CD14-positive monocyte (primary cell): ENCODE measurements at regions not wholly inside any gene's neighbourhood (a gene's known extent, or its start where the extent isn't known, plus 50 kb on each side); places are given as distances from the start of the nearest gene placed in this dataset.

Experiments used
- DNase-seq, 3 donors: peaks; one replicate each; pipeline ENCODE4 v3.0.0-alpha.2; 2011 to 2022
- H2AFZ ChIP-seq: 2 replicates; pipeline ENCODE4 v1.6.0; 2012; ENCODE audit warnings: mild to moderate bottlenecking, low read depth, low read length, inconsistent platforms; ENCODE audit not compliant: insufficient read depth, poor library complexity, severe bottlenecking
- H3K27ac ChIP-seq, 2 donors: 1 replicate in 1 of 2; 2 replicates in 1 of 2; pipeline ENCODE4 v1.5.1; 2012 to 2013; ENCODE audit warnings: low read length in 2 of 2, control low read depth in 1 of 2, inconsistent platforms in 1 of 2, low read depth in 1 of 2, mild to moderate bottlenecking in 1 of 2
- H3K27me3 ChIP-seq, 2 donors: one replicate each; pipeline versions ENCODE4 v1.6.0 to v1.6.1; 2011 to 2013; ENCODE audit warnings: low read length in 2 of 2; ENCODE audit not compliant: control insufficient read depth in 2 of 2, insufficient read depth in 2 of 2
- H3K36me3 ChIP-seq, 2 donors: replicated peaks in 1 of 2; 1 replicate in 1 of 2; 2 replicates in 1 of 2; pipeline versions ENCODE4 v1.5.1 to v1.6.1; 2012 to 2013; ENCODE audit warnings: low read length in 2 of 2, control low read depth in 1 of 2, inconsistent platforms in 1 of 2, mild to moderate bottlenecking in 1 of 2; ENCODE audit not compliant: insufficient read depth in 2 of 2, control insufficient read depth in 1 of 2
- H3K4me1 ChIP-seq, 2 donors: 1 replicate in 1 of 2; 2 replicates in 1 of 2; pipeline versions ENCODE4 v1.5.1 to v1.6.1; 2012 to 2013; ENCODE audit warnings: low read length in 2 of 2, control low read depth in 1 of 2, inconsistent platforms in 1 of 2, mild to moderate bottlenecking in 1 of 2, moderate library complexity in 1 of 2; ENCODE audit not compliant: insufficient read depth in 2 of 2, control insufficient read depth in 1 of 2
- H3K4me2 ChIP-seq: replicated peaks from 2 replicates; pipeline ENCODE3; 2012; ENCODE audit warnings: low read length, moderate library complexity, mild to moderate bottlenecking; ENCODE audit not compliant: poor library complexity, severe bottlenecking; ENCODE audit errors: extremely low read depth
- H3K4me3 ChIP-seq, 3 experiments: fragments of 200-600 bp in 1 of 3; sonication (generic) in 1 of 3; replicated peaks in 1 of 3; 1 replicate in 2 of 3; 2 replicates in 1 of 3; pipeline ENCODE4 v1.5.1; 2011 to 2013; ENCODE audit warnings: low read length in 3 of 3, mild to moderate bottlenecking in 3 of 3, control low read depth in 2 of 3, low read depth in 2 of 3, inconsistent platforms in 1 of 3, moderate library complexity in 1 of 3
- H3K79me2 ChIP-seq: 2 replicates; pipeline ENCODE4 v1.6.0; 2012; ENCODE audit warnings: mild to moderate bottlenecking, control low read depth, inconsistent platforms, low read length, moderate library complexity; ENCODE audit not compliant: insufficient read depth
- H3K9ac ChIP-seq: 2 replicates; pipeline ENCODE4 v1.6.0; 2017; ENCODE audit warnings: low read length, mild to moderate bottlenecking; ENCODE audit not compliant: insufficient read depth, poor library complexity, severe bottlenecking
- H3K9me3 ChIP-seq, 2 donors: replicated peaks in 1 of 2; 1 replicate in 1 of 2; 2 replicates in 1 of 2; pipeline versions ENCODE4 v1.5.1 to v1.6.1; 2012 to 2013; ENCODE audit warnings: low read length in 2 of 2, control low read depth in 1 of 2; ENCODE audit not compliant: control insufficient read depth in 1 of 2, insufficient read depth in 1 of 2
- H4K20me1 ChIP-seq: 2 replicates; pipeline ENCODE4 v1.6.0; 2012; ENCODE audit warnings: mild to moderate bottlenecking, low read length, control low read depth, moderate library complexity; ENCODE audit not compliant: insufficient read depth
- H3K27ac Mint-ChIP-seq, 7 donors: one replicate each; pipeline ENCODE4 v1.8.0; 2020; ENCODE audit warnings: mild to moderate bottlenecking in 7 of 7, mixed read lengths in 7 of 7, moderate library complexity in 6 of 7, inconsistent platforms in 2 of 7
- H3K27me3 Mint-ChIP-seq, 3 donors: one replicate each; pipeline ENCODE4 v1.8.0; 2021 to 2022; ENCODE audit warnings: low read depth in 3 of 3, mild to moderate bottlenecking in 3 of 3, mixed read lengths in 3 of 3, moderate library complexity in 3 of 3, inconsistent platforms in 1 of 3
- H3K36me3 Mint-ChIP-seq, 2 donors: one replicate each; pipeline ENCODE4 v1.8.0; 2020; ENCODE audit warnings: mixed read lengths in 2 of 2, inconsistent platforms in 1 of 2, mild to moderate bottlenecking in 1 of 2
- H3K4me1 Mint-ChIP-seq: one replicate; pipeline ENCODE4 v1.8.0; 2020; ENCODE audit warnings: mild to moderate bottlenecking, mixed read lengths
- H3K4me3 Mint-ChIP-seq, 2 donors: one replicate each; pipeline ENCODE4 v1.8.0; 2020; ENCODE audit warnings: mild to moderate bottlenecking in 2 of 2, mixed read lengths in 2 of 2, moderate library complexity in 1 of 2
- H3K9me3 Mint-ChIP-seq, 7 donors: one replicate each; pipeline ENCODE4 v1.8.0; 2020 to 2022; ENCODE audit warnings: mixed read lengths in 7 of 7, mild to moderate bottlenecking in 6 of 7, moderate library complexity in 6 of 7, inconsistent platforms in 2 of 7
- WGBS: methylation state at CpG from one replicate; pipeline ENCODE4 v1.1.5; 2013; ENCODE audit warnings: missing lambda C conversion rate; ENCODE audit not compliant: insufficient coverage; 5-methylcytosine and 5-hydroxymethylcytosine counted together
- intact Hi-C, 2 donors: fragments of 100-400 bp; cut with micrococcal nuclease; formaldehyde crosslinking; loops; one replicate each; pipeline versions ENCODE4 v1.15.0 to v1.15.1; 2023
- TF ChIP-seq, protein P1 (sequence below): fragments of 200-600 bp; IDR thresholded peaks from one replicate; pipeline ENCODE4 v1.8.0; 2022; ENCODE audit warnings: antibody characterized with exemption, mild to moderate bottlenecking

DNA sequence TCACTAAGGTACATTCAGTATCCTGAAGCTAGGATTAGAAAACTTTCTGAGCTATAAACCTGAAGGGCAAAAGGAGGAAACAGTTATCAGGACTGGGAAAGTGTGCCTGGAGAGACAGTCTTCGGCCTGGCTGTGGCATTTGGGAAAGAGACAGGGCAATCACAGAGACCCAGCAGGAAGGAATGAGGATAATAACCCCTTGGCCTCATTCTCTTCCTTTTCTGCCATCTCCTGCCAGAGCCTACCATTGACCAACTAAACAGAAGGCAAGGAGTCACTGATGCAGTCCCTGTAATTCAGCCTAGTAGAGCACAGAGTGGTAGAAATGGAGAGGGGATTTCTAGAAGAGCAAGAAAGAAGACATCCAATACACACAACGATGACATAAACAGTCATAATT, 359.4 kb downstream of the HDGFL1 start:
- Histone ChIP-seq H4K20me1 (no peaks in the 10 kb centered on the region), H3K4me2 (no peak overlapping the region), H3K9ac (no peak overlapping the region), H3K27ac (no peak overlapping the region), H3K79me2 (no peaks in the 10 kb centered on the region), H3K4me1 (no peaks in the 10 kb centered on the region), H2AFZ (no peak overlapping the region), H3K36me3 (no peaks in the 10 kb centered on the region), H3K9me3 (no peaks in the 10 kb centered on the region), H3K4me3 (no peak overlapping the region), H3K27me3 (no peaks in the 10 kb centered on the region)
- TF ChIP-seq, protein P1, sequence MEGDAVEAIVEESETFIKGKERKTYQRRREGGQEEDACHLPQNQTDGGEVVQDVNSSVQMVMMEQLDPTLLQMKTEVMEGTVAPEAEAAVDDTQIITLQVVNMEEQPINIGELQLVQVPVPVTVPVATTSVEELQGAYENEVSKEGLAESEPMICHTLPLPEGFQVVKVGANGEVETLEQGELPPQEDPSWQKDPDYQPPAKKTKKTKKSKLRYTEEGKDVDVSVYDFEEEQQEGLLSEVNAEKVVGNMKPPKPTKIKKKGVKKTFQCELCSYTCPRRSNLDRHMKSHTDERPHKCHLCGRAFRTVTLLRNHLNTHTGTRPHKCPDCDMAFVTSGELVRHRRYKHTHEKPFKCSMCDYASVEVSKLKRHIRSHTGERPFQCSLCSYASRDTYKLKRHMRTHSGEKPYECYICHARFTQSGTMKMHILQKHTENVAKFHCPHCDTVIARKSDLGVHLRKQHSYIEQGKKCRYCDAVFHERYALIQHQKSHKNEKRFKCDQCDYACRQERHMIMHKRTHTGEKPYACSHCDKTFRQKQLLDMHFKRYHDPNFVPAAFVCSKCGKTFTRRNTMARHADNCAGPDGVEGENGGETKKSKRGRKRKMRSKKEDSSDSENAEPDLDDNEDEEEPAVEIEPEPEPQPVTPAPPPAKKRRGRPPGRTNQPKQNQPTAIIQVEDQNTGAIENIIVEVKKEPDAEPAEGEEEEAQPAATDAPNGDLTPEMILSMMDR = no peak
- Mint-ChIP-seq H3K4me1 (peaks cover 6% of the 10 kb centered on the region), H3K9me3 (no peaks in the 10 kb centered on the region), H3K27ac (no peak overlapping the region), H3K4me3 (no peak overlapping the region), H3K36me3 (no peaks in the 10 kb centered on the region), H3K27me3 (no peaks in the 10 kb centered on the region)
- intact Hi-C loops = no loop called here
- WGBS = no CpG with 5 or more reads among the region's 2 CpGs
- DNase-seq = no peak

GRCh38 chr6:22929311-22929985, 360.1 kb downstream of the HDGFL1 start:
- peaks cover 6% of the 10 kb centered on the region for H3K4me1 Mint-ChIP-seq
- Histone ChIP-seq H3K27ac (no peak overlapping the region), H3K4me2 (no peak overlapping the region), H3K27me3 (no peaks in the 10 kb centered on the region), H3K9ac (no peak overlapping the region), H2AFZ (no peak overlapping the region), H3K79me2 (no peaks in the 10 kb centered on the region), H4K20me1 (no peaks in the 10 kb centered on the region), H3K4me1 (no peaks in the 10 kb centered on the region), H3K36me3 (no peaks in the 10 kb centered on the region), H3K4me3 (no peak overlapping the region), H3K9me3 (no peaks in the 10 kb centered on the region)
- peak overlapping the region in 1 of 2 donors; percentile 51 for H3K4me3 Mint-ChIP-seq
- intact Hi-C loops = no loop called here
- no peaks in the 10 kb centered on the region for H3K36me3 Mint-ChIP-seq
- no peak for DNase-seq
- H3K9me3 Mint-ChIP-seq = no peaks in the 10 kb centered on the region
- TF ChIP-seq, protein P1 = no peak
- no peak overlapping the region for H3K27ac Mint-ChIP-seq
- H3K27me3 Mint-ChIP-seq = no peaks in the 10 kb centered on the region
- 0% methylated on average over 2 of the region's 4 CpGs for WGBS
